ENCODE measurements at regions not wholly inside any gene's neighbourhood (a gene's known extent, or its start where the extent isn't known, plus 50 kb on each side); places are given as distances from the start of the nearest gene placed in this dataset.
A peak's percentile ranks its signal among the peaks of the same experiment; 100 is the strongest.

DNA sequence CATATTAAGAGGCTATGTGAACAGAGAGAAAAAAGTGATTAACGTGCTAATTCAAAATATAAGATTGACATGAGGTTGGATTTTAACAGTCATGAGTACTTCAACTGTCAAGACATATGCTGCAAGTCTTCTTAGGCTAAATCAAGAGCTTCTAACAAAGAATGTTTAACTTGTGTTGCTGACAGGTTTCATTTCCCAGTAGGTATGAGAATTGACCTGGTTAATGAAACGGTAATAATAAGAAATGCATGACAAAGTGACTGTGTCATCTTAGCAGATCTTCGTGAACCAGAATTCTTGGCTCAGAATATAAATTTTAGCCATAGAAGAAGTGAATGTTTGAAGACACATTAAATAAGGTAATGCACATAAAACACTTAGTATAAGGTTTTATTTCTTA is 132.6 kb upstream of the PTGFR start:
- H3K27me3 ChIP-seq (ENCODE audit: control insufficient read depth, insufficient read depth, low read length), result no peaks in the 10 kb centered on the region
- no peaks in the 10 kb centered on the region for H3K36me3 ChIP-seq (ENCODE audit: control insufficient read depth, insufficient read depth, low read length)
- DNase-seq (ENCODE audit: low read depth), result no peak
- TF ChIP-seq, protein P1, sequence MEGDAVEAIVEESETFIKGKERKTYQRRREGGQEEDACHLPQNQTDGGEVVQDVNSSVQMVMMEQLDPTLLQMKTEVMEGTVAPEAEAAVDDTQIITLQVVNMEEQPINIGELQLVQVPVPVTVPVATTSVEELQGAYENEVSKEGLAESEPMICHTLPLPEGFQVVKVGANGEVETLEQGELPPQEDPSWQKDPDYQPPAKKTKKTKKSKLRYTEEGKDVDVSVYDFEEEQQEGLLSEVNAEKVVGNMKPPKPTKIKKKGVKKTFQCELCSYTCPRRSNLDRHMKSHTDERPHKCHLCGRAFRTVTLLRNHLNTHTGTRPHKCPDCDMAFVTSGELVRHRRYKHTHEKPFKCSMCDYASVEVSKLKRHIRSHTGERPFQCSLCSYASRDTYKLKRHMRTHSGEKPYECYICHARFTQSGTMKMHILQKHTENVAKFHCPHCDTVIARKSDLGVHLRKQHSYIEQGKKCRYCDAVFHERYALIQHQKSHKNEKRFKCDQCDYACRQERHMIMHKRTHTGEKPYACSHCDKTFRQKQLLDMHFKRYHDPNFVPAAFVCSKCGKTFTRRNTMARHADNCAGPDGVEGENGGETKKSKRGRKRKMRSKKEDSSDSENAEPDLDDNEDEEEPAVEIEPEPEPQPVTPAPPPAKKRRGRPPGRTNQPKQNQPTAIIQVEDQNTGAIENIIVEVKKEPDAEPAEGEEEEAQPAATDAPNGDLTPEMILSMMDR (IDR thresholded peaks at IDR 0.05; ENCODE audit: insufficient read depth, low read length, poor library complexity, severe bottlenecking), result no peak
- H3K4me3 ChIP-seq (ENCODE audit: low read depth, low read length), result no peak overlapping the region

DNA sequence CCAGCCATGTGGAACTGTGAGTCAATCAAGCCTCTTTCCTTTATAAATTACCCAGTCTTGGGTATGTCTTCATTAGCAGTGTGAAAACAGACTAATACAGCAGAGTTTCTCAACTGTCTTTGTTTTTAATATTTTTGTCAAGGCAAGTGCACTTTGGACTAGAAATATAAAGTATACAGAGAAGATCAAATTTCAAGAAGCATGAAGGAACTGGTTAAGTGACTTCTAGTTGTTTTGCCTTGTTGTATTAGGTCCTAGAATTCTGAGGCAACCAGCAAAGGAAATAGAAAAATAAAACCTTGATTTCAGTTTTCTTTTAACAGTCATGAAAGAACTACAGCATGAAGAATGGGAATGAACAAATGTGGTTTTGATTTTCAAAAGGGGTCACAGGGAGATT is 131.1 kb upstream of the PTGFR start:
- H3K4me3 ChIP-seq (ENCODE audit: low read depth, low read length), result no peak overlapping the region
- TF ChIP-seq, protein P1 (IDR thresholded peaks at IDR 0.05; ENCODE audit: insufficient read depth, low read length, poor library complexity, severe bottlenecking), result no peak
- no peaks in the 10 kb centered on the region for H3K36me3 ChIP-seq (ENCODE audit: control insufficient read depth, insufficient read depth, low read length)
- no peak for DNase-seq (ENCODE audit: low read depth)
- H3K27me3 ChIP-seq (ENCODE audit: control insufficient read depth, insufficient read depth, low read length), result no peaks in the 10 kb centered on the region

GRCh38 chr1:78360584-78360983 is 130.2 kb upstream of the PTGFR start:
- no peaks in the 10 kb centered on the region for H3K36me3 ChIP-seq (ENCODE audit: control insufficient read depth, insufficient read depth, low read length)
- DNase-seq (ENCODE audit: low read depth), result no peak
- TF ChIP-seq, protein P1 (IDR thresholded peaks at IDR 0.05; ENCODE audit: insufficient read depth, low read length, poor library complexity, severe bottlenecking), result no peak
- H3K27me3 ChIP-seq (ENCODE audit: control insufficient read depth, insufficient read depth, low read length), result no peaks in the 10 kb centered on the region
- no peak overlapping the region for H3K4me3 ChIP-seq (ENCODE audit: low read depth, low read length)

DNA sequence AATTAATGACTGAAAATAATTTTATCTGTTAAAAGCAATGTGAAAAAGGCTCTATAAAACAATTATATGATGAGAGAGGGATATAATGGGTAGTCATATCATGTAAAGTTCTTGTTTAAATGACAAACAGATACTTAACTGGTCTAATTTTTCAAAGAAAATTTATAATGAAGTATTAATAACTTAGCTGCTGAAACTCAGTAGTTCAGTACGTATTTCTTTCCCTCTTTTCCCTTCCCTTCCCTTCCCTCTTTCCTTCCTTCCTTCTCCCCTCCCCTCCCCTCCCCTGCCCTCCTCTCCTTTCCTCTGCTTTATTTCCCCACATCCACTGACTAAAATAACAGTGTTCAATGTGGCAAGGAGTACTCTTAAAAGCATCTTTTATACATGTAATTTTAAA is 123.1 kb upstream of the PTGFR start:
- Histone ChIP-seq H3K36me3 (ENCODE audit: control insufficient read depth, insufficient read depth, low read length) (no peaks in the 10 kb centered on the region), H3K27me3 (ENCODE audit: control insufficient read depth, insufficient read depth, low read length) (no peaks in the 10 kb centered on the region), H3K4me3 (ENCODE audit: low read depth, low read length) (no peak overlapping the region)
- TF ChIP-seq, protein P1 (IDR thresholded peaks at IDR 0.05; ENCODE audit: insufficient read depth, low read length, poor library complexity, severe bottlenecking), result no peak
- no peak for DNase-seq (ENCODE audit: low read depth)

GRCh38 chr1:78369546-78369945 is 121.2 kb upstream of the PTGFR start:
- no peaks in the 10 kb centered on the region for H3K36me3 ChIP-seq (ENCODE audit: control insufficient read depth, insufficient read depth, low read length)
- H3K27me3 ChIP-seq (ENCODE audit: control insufficient read depth, insufficient read depth, low read length), result no peaks in the 10 kb centered on the region
- H3K4me3 ChIP-seq (ENCODE audit: low read depth, low read length), result no peak overlapping the region
- DNase-seq (ENCODE audit: low read depth), result no peak
- TF ChIP-seq, protein P1 (IDR thresholded peaks at IDR 0.05; ENCODE audit: insufficient read depth, low read length, poor library complexity, severe bottlenecking), result no peak

DNA sequence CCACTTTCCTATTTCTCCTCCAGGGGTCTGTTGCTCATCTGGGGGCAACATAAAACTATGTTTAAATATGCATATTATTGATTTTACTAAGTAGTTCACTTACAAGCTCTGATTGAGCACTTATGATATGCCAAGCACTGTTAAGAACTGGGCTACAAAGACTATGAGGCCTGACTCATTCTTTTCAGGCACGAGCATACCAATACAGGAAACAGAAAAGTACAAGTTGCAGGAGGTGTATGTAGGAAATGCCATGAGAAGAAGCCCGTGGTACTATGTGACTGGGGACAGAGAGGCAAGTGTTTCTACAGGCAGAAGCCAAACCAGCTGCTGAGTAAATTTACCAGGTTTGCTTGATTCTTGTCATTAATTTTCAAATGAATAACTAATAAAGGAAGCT is 120.4 kb upstream of the PTGFR start:
- no peaks in the 10 kb centered on the region for H3K27me3 ChIP-seq (ENCODE audit: control insufficient read depth, insufficient read depth, low read length)
- TF ChIP-seq, protein P1 (IDR thresholded peaks at IDR 0.05; ENCODE audit: insufficient read depth, low read length, poor library complexity, severe bottlenecking), result no peak
- peak; percentile 16 for DNase-seq (ENCODE audit: low read depth)

More for the DNA sequence above, 120.4 kb upstream of the PTGFR start:
- Histone ChIP-seq H3K36me3 (ENCODE audit: control insufficient read depth, insufficient read depth, low read length) (no peaks in the 10 kb centered on the region), H3K4me3 (ENCODE audit: low read depth, low read length) (no peak overlapping the region)
